ENCODE measurements at regions not wholly inside any gene's neighbourhood (a gene's known extent, or its start where the extent isn't known, plus 50 kb on each side); places are given as distances from the start of the nearest gene placed in this dataset.

DNA sequence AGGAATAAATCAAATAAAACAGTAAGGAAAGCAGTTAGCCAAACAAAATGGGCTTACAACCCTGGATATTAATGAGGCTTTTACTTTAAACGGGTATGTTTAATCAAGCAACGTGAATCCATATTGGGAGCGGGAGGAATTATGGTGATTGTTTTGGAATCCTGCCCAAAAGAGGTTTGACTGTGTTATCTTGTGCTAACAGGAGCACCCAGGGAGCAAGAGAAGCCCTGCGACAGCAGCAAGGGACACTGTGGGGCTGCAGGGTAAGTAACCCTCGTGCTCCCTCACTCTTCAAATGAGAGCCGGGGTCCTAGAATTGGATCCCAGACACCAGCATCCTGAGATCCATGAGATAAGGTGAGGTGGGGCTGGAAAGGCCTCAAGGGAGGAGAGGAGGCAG, 72.6 kb upstream of the PGBD5 start:
- TF ChIP-seq EP300 (IDR thresholded peaks at IDR 0.05; ENCODE audit: borderline replicate concordance) (no peak), CREB1 (IDR thresholded peaks at IDR 0.05; ENCODE audit: low read depth) (no peak), FOXM1 (IDR thresholded peaks at IDR 0.05; ENCODE audit: borderline replicate concordance, low read depth) (no peak), TAF1 (IDR thresholded peaks at IDR 0.05; ENCODE audit: low read depth) (no peak), RAD21 (IDR thresholded peaks at IDR 0.05; ENCODE audit: low read depth) (no peak), CEBPB (IDR thresholded peaks at IDR 0.05) (no peak), TEAD4 (IDR thresholded peaks at IDR 0.05) (no peak), EGR1 (IDR thresholded peaks at IDR 0.05) (no peak)
- TF ChIP-seq, protein P1, sequence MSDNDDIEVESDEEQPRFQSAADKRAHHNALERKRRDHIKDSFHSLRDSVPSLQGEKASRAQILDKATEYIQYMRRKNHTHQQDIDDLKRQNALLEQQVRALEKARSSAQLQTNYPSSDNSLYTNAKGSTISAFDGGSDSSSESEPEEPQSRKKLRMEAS (IDR thresholded peaks at IDR 0.05): no peak
- TF ChIP-seq, protein P2, sequence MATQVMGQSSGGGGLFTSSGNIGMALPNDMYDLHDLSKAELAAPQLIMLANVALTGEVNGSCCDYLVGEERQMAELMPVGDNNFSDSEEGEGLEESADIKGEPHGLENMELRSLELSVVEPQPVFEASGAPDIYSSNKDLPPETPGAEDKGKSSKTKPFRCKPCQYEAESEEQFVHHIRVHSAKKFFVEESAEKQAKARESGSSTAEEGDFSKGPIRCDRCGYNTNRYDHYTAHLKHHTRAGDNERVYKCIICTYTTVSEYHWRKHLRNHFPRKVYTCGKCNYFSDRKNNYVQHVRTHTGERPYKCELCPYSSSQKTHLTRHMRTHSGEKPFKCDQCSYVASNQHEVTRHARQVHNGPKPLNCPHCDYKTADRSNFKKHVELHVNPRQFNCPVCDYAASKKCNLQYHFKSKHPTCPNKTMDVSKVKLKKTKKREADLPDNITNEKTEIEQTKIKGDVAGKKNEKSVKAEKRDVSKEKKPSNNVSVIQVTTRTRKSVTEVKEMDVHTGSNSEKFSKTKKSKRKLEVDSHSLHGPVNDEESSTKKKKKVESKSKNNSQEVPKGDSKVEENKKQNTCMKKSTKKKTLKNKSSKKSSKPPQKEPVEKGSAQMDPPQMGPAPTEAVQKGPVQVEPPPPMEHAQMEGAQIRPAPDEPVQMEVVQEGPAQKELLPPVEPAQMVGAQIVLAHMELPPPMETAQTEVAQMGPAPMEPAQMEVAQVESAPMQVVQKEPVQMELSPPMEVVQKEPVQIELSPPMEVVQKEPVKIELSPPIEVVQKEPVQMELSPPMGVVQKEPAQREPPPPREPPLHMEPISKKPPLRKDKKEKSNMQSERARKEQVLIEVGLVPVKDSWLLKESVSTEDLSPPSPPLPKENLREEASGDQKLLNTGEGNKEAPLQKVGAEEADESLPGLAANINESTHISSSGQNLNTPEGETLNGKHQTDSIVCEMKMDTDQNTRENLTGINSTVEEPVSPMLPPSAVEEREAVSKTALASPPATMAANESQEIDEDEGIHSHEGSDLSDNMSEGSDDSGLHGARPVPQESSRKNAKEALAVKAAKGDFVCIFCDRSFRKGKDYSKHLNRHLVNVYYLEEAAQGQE (IDR thresholded peaks at IDR 0.05; ENCODE audit: low read depth): no peak
